ENCODE measurements at regions not wholly inside any gene's neighbourhood (a gene's known extent, or its start where the extent isn't known, plus 50 kb on each side); places are given as distances from the start of the nearest gene placed in this dataset.

- Histone ChIP-seq H3K27ac (ENCODE audit: low read length) (no peak overlapping the region), H3K79me2 (ENCODE audit: low read length) (no peaks in the 10 kb centered on the region), H3K27me3 (replicated peaks; ENCODE audit: insufficient read depth, low read length) (no peaks in the 10 kb centered on the region), H3F3A (ENCODE audit: insufficient read depth, low read length) (no peaks in the 10 kb centered on the region), H3K4me3 (ENCODE audit: low read length) (no peak overlapping the region), H4K20me1 (ENCODE audit: insufficient read depth, low read length) (no peaks in the 10 kb centered on the region), H3K4me2 (ENCODE audit: low read depth, low read length) (no peak overlapping the region), H3K9me2 (replicated peaks; ENCODE audit: insufficient read depth, low read length) (no peaks in the 10 kb centered on the region), H3K36me3 (replicated peaks; ENCODE audit: insufficient read depth, low read length) (no peaks in the 10 kb centered on the region), H2AFZ (ENCODE audit: low read length) (no peak overlapping the region), H3K4me1 (ENCODE audit: low read length) (no peaks in the 10 kb centered on the region), H3K9me3 (replicated peaks; ENCODE audit: insufficient read depth, low read length) (no peaks in the 10 kb centered on the region), H3K9ac (ENCODE audit: low read length) (no peak overlapping the region)
- TF ChIP-seq EZH2 (optimal IDR thresholded peaks at IDR 0.05; ENCODE audit: low read depth, low read length) = no peak
- TF ChIP-seq CTCF (IDR thresholded peaks at IDR 0.05; ENCODE audit: low read length) = no peak
- TF ChIP-seq EZH2phosphoT487 (IDR thresholded peaks at IDR 0.05; ENCODE audit: low read length) = no peak
- no peak for DNase-seq
Measured at GRCh38 chr10:55310143-55310542, 509.1 kb upstream of the PCDH15 start.

- H3F3A ChIP-seq (ENCODE audit: insufficient read depth, low read length) = no peaks in the 10 kb centered on the region
- H3K9me3 ChIP-seq (replicated peaks; ENCODE audit: insufficient read depth, low read length) = no peaks in the 10 kb centered on the region
- H3K9me2 ChIP-seq (replicated peaks; ENCODE audit: insufficient read depth, low read length) = no peaks in the 10 kb centered on the region
- no peak overlapping the region for H3K9ac ChIP-seq (ENCODE audit: low read length)
- H3K4me2 ChIP-seq (ENCODE audit: low read depth, low read length) = no peak overlapping the region
- H3K36me3 ChIP-seq (replicated peaks; ENCODE audit: insufficient read depth, low read length) = no peaks in the 10 kb centered on the region
- H2AFZ ChIP-seq (ENCODE audit: low read length) = no peak overlapping the region
- no peaks in the 10 kb centered on the region for H3K27me3 ChIP-seq (replicated peaks; ENCODE audit: insufficient read depth, low read length)
- no peaks in the 10 kb centered on the region for H4K20me1 ChIP-seq (ENCODE audit: insufficient read depth, low read length)
- H3K27ac ChIP-seq (ENCODE audit: low read length) = no peak overlapping the region
- H3K4me1 ChIP-seq (ENCODE audit: low read length) = no peaks in the 10 kb centered on the region
- H3K79me2 ChIP-seq (ENCODE audit: low read length) = no peaks in the 10 kb centered on the region
- DNase-seq = no peak
- no peak overlapping the region for H3K4me3 ChIP-seq (ENCODE audit: low read length)
- TF ChIP-seq EZH2 (optimal IDR thresholded peaks at IDR 0.05; ENCODE audit: low read depth, low read length) = no peak
- TF ChIP-seq CTCF (IDR thresholded peaks at IDR 0.05; ENCODE audit: low read length) = no peak
- no peak for TF ChIP-seq EZH2phosphoT487 (IDR thresholded peaks at IDR 0.05; ENCODE audit: low read length)
Measured at GRCh38 chr10:55305285-55305684, 504.3 kb upstream of the PCDH15 start.

- Histone ChIP-seq H3K79me2 (ENCODE audit: low read length) (no peaks in the 10 kb centered on the region), H3K4me3 (ENCODE audit: low read length) (no peak overlapping the region), H2AFZ (ENCODE audit: low read length) (no peak overlapping the region), H3F3A (ENCODE audit: insufficient read depth, low read length) (no peaks in the 10 kb centered on the region), H4K20me1 (ENCODE audit: insufficient read depth, low read length) (no peaks in the 10 kb centered on the region), H3K27me3 (replicated peaks; ENCODE audit: insufficient read depth, low read length) (no peaks in the 10 kb centered on the region), H3K27ac (ENCODE audit: low read length) (no peak overlapping the region), H3K9ac (ENCODE audit: low read length) (no peak overlapping the region), H3K4me2 (ENCODE audit: low read depth, low read length) (no peak overlapping the region), H3K36me3 (replicated peaks; ENCODE audit: insufficient read depth, low read length) (no peaks in the 10 kb centered on the region), H3K4me1 (ENCODE audit: low read length) (no peaks in the 10 kb centered on the region), H3K9me2 (replicated peaks; ENCODE audit: insufficient read depth, low read length) (no peaks in the 10 kb centered on the region), H3K9me3 (replicated peaks; ENCODE audit: insufficient read depth, low read length) (no peaks in the 10 kb centered on the region)
- DNase-seq = no peak
- TF ChIP-seq EZH2 (optimal IDR thresholded peaks at IDR 0.05; ENCODE audit: low read depth, low read length) (no peak), EZH2phosphoT487 (IDR thresholded peaks at IDR 0.05; ENCODE audit: low read length) (no peak), CTCF (IDR thresholded peaks at IDR 0.05; ENCODE audit: low read length) (no peak)
Measured at GRCh38 chr10:55287346-55287745, 486.3 kb upstream of the PCDH15 start.
